NCI-H128 (cell line): ENCODE measurements at regions not wholly inside any gene's neighbourhood (a gene's known extent, or its start where the extent isn't known, plus 50 kb on each side); places are given as distances from the start of the nearest gene placed in this dataset.
"Not testable (repeated sequence)": the region's sequence is repeated elsewhere in the genome, so short reads cannot be mapped to it uniquely, and the experiment has no call there.

ENCODE experiments used
- DNase-seq: peaks from one replicate; lab custom pipeline; 2025; ENCODE audit not compliant: unreplicated experiment; lab: John Stamatoyannopoulos, UW

GRCh38 chr2:7667260-7667757 is 750.1 kb downstream of the RNF144A start:
- DNase-seq, result no peak

GRCh38 chr2:7670905-7671641 is 753.9 kb downstream of the RNF144A start:
- no peak for DNase-seq

- no peak for DNase-seq
Observed at GRCh38 chr2:7672027-7672684, 754.9 kb downstream of the RNF144A start.

GRCh38 chr2:7672685-7673071 is 755.5 kb downstream of the RNF144A start:
- no peak for DNase-seq

GRCh38 chr2:7673101-7673500 is 755.9 kb downstream of the RNF144A start:
- DNase-seq, result no peak

- no peak for DNase-seq
Observed at GRCh38 chr2:7673853-7674252, 756.6 kb downstream of the RNF144A start.

- DNase-seq, result no peak
Observed at GRCh38 chr2:7674606-7675005, 757.4 kb downstream of the RNF144A start.

GRCh38 chr2:7676714-7677113 is 759.5 kb downstream of the RNF144A start:
- no peak for DNase-seq

GRCh38 chr2:7681881-7682461 is 764.8 kb downstream of the RNF144A start:
- no peak for DNase-seq

- no peak for DNase-seq
Observed at GRCh38 chr2:7683196-7683595, 766.0 kb downstream of the RNF144A start.

GRCh38 chr2:7683708-7684107 is 766.5 kb downstream of the RNF144A start:
- DNase-seq, result no peak

- DNase-seq, result no peak
Observed at GRCh38 chr2:7685342-7686015, 768.3 kb downstream of the RNF144A start.

GRCh38 chr2:7686016-7686385 is 768.8 kb downstream of the RNF144A start:
- DNase-seq, result no peak

- DNase-seq, result no peak
Observed at GRCh38 chr2:7691961-7692656, 774.9 kb downstream of the RNF144A start.

GRCh38 chr2:7692657-7693161 is 775.5 kb downstream of the RNF144A start:
- DNase-seq, result no peak

- no peak for DNase-seq
Observed at GRCh38 chr2:7693246-7694075, 776.2 kb downstream of the RNF144A start.

- DNase-seq, result no peak
Observed at GRCh38 chr2:7694076-7694985, 777.1 kb downstream of the RNF144A start.

GRCh38 chr2:7696556-7696955 is 779.3 kb downstream of the RNF144A start:
- not testable (repeated sequence) for DNase-seq

GRCh38 chr2:7697052-7697451 is 779.8 kb downstream of the RNF144A start:
- no peak for DNase-seq
